GM18873 (cell line): ENCODE measurements at regions not wholly inside any gene's neighbourhood (a gene's known extent, or its start where the extent isn't known, plus 50 kb on each side); places are given as distances from the start of the nearest gene placed in this dataset.
A peak's percentile ranks its signal among the peaks of the same experiment; 100 is the strongest.
"Not testable (repeated sequence)": the region's sequence is repeated elsewhere in the genome, so short reads cannot be mapped to it uniquely, and the experiment has no call there.

Experiments
- ATAC-seq: cut with Tn5 transposase; IDR thresholded peaks from one replicate; pipeline ENCODE4 v1.9.1; 2021; ENCODE audit warnings: mild to moderate bottlenecking, moderate library complexity, moderate number of reproducible peaks; ENCODE audit not compliant: unreplicated experiment, low FRiP score

DNA sequence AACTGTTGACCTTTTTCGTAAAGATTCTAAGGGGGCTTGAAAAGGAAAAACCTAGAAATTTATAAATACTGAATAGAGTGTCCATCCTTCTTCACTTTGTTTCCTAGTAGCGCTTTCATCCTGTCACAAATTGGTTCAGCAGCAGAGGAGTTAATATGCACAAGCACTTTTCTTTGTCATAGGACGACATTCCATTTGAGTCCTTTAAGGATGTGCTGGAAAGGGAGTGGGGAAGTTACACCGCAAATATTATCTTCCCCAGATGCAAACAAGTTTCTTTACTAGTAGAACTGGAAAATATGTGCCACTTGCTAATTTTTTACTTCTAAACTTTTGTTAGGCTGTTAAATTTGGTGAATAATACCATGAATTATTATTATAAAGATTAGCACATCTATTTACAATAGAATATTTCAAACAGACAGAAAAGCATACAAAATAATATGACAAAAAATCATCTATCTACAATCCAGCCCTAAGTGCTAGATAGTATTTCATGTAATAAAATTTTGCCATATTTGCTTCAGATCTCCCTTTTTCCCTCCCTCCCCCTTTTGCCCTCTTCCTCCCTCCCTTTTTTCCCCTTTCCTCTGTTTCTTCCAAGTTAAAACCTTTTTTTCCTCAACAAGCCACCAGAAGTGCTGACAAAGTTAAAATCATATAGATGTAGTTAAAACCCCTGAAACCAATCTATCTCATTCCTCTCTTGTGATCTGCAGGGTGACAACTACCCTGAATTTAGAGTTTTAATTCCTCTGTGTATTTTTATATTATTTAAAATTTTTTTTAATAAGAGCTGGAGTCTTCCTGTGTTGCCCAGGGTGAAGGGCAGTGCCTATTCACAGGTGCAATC, 50.5 kb upstream of the MAP4K3 start:
- ATAC-seq, result no peak

DNA sequence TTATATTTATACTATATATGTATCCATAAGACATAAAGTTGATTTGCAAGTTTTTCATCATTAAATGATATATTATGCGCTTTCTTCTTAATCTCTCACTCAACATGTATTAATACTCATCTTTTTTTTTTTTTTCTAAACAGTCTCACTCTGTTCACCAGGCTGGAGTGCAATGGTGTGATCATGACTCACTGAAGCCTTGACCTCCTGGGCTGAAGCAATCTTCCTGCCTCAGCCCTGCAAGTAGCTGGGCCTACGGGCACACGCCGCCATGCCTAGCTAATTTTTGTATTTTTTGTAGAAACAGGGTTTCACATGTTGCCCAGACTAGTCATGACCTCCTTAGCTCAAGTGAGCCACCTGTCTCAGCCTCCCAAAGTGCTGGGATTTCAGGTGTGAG, 51.4 kb upstream of the MAP4K3 start:
- ATAC-seq, result no peak

GRCh38 chr2:39490586-39490985, 53.5 kb upstream of the MAP4K3 start:
- no peak for ATAC-seq

- no peak for ATAC-seq
Measured at GRCh38 chr2:39491653-39492052, 54.6 kb upstream of the MAP4K3 start.

DNA sequence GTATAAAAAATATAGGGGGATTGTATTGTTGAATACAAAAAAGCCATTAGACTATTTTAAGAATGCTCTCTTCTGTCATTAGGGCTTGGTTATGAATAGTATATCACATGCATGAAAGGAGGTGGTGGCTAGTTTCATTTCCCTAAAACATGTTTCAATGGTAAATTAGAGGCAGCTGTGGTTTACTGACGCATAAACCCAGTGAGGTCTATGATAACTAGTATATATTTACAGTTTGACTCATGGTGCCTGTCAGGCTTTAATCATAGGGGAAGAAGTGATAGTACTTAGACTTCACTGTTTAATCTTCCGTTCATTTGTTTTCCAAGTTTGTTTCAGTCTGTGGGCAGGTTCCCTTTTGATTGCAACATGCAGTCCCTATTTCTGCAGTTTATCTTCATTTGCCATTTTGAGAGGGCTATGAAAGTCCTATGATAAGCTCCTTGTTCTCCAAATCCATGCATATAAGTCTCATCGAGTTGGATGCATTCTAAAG, 55.1 kb upstream of the MAP4K3 start:
- ATAC-seq, result peak; percentile 97

DNA sequence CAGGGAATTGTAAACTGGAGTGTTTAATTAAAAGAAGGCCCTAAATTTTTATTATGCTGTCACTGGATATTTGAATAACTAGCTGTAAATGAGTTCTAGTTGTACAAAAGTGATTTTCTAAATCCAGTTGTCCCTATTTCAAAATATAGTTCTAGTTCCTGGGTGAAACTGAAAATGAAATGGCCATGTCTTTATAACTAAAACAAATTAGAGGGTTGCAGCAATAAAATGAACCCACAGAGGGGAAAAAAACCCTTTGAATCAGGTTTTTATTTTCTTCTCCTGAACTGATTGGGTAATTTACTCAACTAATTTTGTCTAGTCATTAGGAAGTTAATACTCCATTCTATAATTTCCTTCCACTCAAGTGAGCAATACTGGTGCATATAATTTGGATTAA, 55.6 kb upstream of the MAP4K3 start:
- no peak for ATAC-seq

- ATAC-seq, result peak; percentile 70
Measured at GRCh38 chr2:39494784-39495251, 57.7 kb upstream of the MAP4K3 start.

DNA sequence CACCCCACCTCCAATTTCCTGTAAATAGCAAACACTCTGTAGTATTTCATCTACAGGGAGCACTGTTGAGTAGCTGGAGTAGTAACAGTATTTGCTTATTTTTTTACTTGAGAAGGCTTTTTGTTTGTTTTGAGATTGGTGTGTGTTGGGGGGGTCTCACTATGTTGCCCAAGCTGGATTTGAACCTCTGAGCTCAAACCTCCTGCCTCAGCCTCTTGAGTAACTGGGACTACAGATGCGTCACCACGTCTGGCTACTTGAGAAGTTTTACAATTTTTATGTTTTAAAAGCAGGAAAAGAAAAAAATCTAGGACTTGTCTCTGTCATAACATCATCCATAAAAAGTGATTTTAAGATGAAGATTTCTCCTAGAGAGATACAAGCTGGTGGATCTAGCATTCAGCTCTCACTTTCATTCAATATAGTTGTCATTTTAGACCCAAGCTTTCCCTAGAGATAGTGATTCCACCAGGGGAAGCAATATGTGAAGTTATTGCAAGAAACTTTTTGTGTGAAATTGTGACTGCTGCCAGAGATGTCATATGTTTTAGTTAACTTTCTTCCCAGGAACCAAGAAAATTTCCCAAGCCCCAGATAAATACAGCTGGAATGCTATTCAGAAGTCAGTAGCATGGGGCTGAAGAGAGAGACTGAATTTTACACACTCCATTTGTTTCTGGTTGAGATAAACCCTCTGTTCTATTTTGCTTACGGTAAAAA, 60.2 kb upstream of the MAP4K3 start:
- no peak for ATAC-seq

GRCh38 chr2:39498176-39498575, 61.1 kb upstream of the MAP4K3 start:
- not testable (repeated sequence) for ATAC-seq

DNA sequence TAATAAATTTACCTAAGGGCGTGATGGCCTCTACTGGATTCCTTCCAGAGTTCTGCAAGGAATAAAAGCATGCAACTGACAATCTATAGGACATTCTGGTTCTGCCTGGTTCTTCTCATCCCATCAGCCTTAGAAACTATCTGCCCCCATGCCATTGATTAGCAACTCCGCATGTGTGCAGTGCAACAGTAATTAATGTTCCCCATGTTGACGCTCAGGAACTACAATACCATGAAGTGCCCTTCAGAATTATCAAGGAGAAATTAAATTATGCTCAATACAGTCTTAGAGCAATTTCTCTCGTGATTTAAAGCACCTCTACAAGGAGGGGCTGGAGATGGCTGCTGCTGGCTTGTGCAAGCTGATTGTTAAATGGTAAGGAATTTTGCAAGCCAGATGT, 61.7 kb upstream of the MAP4K3 start:
- no peak for ATAC-seq

GRCh38 chr2:39499336-39499735, 62.3 kb upstream of the MAP4K3 start:
- no peak for ATAC-seq

GRCh38 chr2:39501412-39501811, 64.3 kb upstream of the MAP4K3 start:
- no peak for ATAC-seq

GRCh38 chr2:39503277-39503676, 66.2 kb upstream of the MAP4K3 start:
- ATAC-seq, result no peak

- no peak for ATAC-seq
Measured at GRCh38 chr2:39504790-39505335, 67.8 kb upstream of the MAP4K3 start.

DNA sequence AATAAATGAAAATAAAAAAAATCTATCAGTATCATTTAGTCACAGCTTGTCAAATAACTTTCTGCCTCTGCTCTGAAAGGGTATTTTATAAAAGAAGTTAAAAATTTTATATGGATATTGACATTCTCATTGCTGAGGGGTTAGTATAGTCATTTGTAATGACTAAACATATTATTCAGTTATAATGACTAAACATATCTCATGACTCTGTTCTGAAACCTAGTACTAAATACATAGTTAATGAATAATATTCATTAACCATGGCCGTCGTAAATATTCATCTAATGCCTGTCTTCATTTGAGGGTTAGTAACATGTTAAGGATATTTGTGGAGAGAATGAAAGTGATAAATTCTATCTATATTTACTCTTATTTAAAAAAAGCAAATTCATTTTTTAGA, 69.1 kb upstream of the MAP4K3 start:
- ATAC-seq, result no peak

DNA sequence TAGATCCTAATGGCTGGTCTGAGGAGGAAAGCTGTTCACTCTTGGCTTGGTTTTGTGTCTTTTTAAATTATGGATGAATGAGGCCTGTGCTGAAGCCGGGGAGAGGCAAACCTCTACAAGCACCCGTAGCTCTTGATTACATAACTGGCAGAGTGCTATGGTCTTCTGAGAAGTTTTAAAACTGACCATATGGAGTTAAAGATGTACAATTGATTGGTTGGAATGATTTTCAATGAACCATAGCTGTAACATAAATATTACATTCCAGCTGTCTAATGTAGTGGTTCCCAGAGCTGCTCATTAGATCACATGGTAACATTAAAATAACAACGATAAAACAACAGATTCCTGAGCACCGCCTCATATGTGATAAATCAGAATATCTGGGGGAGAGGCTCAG, 71.1 kb upstream of the MAP4K3 start:
- ATAC-seq, result no peak

- no peak for ATAC-seq
Measured at GRCh38 chr2:39510140-39510539, 73.1 kb upstream of the MAP4K3 start.

DNA sequence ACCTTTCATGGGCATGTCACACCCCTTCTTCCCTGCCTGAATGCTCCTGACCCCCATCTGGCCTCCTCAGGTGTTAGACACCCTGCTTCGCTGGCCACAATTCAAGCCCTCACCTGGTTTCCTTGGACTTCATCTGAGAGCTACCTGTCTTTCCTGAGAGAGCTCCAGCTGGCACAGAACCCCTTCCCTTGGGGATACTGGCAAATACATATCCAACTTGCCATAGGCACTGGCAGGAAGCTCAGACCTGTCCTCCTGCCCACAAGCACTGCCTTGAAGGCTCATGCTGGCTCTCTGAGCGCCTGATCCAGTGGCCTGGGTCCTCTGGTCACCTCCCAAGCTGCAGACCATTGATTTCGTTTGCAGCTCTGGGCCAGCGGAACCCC, 74.1 kb upstream of the MAP4K3 start:
- ATAC-seq, result no peak

- no peak for ATAC-seq
Measured at GRCh38 chr2:39511605-39512433, 74.7 kb upstream of the MAP4K3 start.

DNA sequence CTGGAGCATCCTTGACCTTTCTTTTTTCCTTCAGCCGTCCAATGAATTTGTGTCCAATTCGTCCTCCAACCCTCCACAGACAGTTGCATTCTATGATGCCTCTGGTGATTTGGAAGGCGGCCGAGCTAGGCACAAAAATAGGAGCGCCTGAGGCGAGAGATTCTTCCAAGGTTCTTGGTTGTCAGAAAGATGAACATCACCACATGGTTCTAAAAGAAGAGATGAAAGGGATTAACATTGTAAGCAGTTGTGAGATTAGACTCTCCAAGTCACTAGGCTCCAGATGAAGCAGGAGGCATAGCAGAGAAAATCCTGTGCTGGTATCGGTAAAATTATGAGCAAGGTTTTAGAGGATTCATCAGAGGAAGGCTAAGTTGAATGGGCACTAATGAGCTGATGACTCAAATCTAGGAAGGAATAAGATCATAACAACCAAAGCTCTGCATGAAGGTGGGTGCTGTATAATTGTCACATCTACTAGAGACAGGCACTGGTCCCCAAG, 75.4 kb upstream of the MAP4K3 start:
- no peak for ATAC-seq
